Epidermal melanocyte (primary cell): ENCODE measurements at regions not wholly inside any gene's neighbourhood (a gene's known extent, or its start where the extent isn't known, plus 50 kb on each side); places are given as distances from the start of the nearest gene placed in this dataset.

Source experiments
- DNase-seq: peaks from one replicate; pipeline ENCODE4 v3.0.0; 2011; ENCODE audit warnings: low spot score; ENCODE audit not compliant: insufficient read length

GRCh38 chr18:24530630-24531111, 70.2 kb downstream of the HRH4 start:
- DNase-seq, result no peak

GRCh38 chr18:24534271-24534670, 73.8 kb downstream of the HRH4 start:
- no peak for DNase-seq

- DNase-seq, result no peak
Observed at GRCh38 chr18:24534737-24535136, 74.3 kb downstream of the HRH4 start.

GRCh38 chr18:24535527-24536295, 75.3 kb downstream of the HRH4 start:
- DNase-seq, result no peak

- DNase-seq, result no peak
Observed at GRCh38 chr18:24536326-24536725, 75.9 kb downstream of the HRH4 start.

GRCh38 chr18:24536834-24537233, 76.4 kb downstream of the HRH4 start:
- DNase-seq, result no peak

GRCh38 chr18:24538414-24539264, 78.2 kb downstream of the HRH4 start:
- DNase-seq, result no peak

GRCh38 chr18:24539866-24540617, 79.6 kb downstream of the HRH4 start:
- no peak for DNase-seq

- no peak for DNase-seq
Observed at GRCh38 chr18:24540896-24541295, 80.5 kb downstream of the HRH4 start.

- no peak for DNase-seq
Observed at GRCh38 chr18:24543086-24543794, 82.8 kb downstream of the HRH4 start.

- no peak for DNase-seq
Observed at GRCh38 chr18:24543795-24544498, 83.5 kb downstream of the HRH4 start.

GRCh38 chr18:24544949-24545348, 84.5 kb downstream of the HRH4 start:
- no peak for DNase-seq

- no peak for DNase-seq
Observed at GRCh38 chr18:24545651-24546050, 85.2 kb downstream of the HRH4 start.

- no peak for DNase-seq
Observed at GRCh38 chr18:24546307-24546706, 85.9 kb downstream of the HRH4 start.

GRCh38 chr18:24548583-24548982, 88.1 kb downstream of the HRH4 start:
- no peak for DNase-seq

- DNase-seq, result no peak
Observed at GRCh38 chr18:24552218-24552617, 91.8 kb downstream of the HRH4 start.

GRCh38 chr18:24553571-24554285, 93.3 kb downstream of the HRH4 start:
- DNase-seq, result no peak

- no peak for DNase-seq
Observed at GRCh38 chr18:24558403-24558802, 98.0 kb downstream of the HRH4 start.

GRCh38 chr18:24559526-24559925, 99.1 kb downstream of the HRH4 start:
- no peak for DNase-seq

GRCh38 chr18:24560511-24560981, 100.1 kb downstream of the HRH4 start:
- DNase-seq, result no peak
